HUES64 (cell line): ENCODE measurements at regions not wholly inside any gene's neighbourhood (a gene's known extent, or its start where the extent isn't known, plus 50 kb on each side); places are given as distances from the start of the nearest gene placed in this dataset.
A peak's percentile ranks its signal among the peaks of the same experiment; 100 is the strongest.
"Not testable (repeated sequence)": the region's sequence is repeated elsewhere in the genome, so short reads cannot be mapped to it uniquely, and the experiment has no call there.

Experiments used
- H3K27ac ChIP-seq: 2 replicates; pipeline ENCODE4 v1.7.0; 2013; ENCODE audit warnings: low read depth, low read length, inconsistent platforms
- H3K27me3 ChIP-seq: 2 replicates; pipeline ENCODE4 v1.6.1; 2013; ENCODE audit warnings: mild to moderate bottlenecking, low read length; ENCODE audit not compliant: insufficient read depth
- H3K36me3 ChIP-seq: 2 replicates; pipeline ENCODE4 v1.6.1; 2013; ENCODE audit warnings: mild to moderate bottlenecking, low read length; ENCODE audit not compliant: insufficient read depth
- H3K4me1 ChIP-seq: 2 replicates; pipeline ENCODE4 v1.6.1; 2013; ENCODE audit warnings: mild to moderate bottlenecking, low read length, moderate library complexity; ENCODE audit not compliant: insufficient read depth
- H3K4me3 ChIP-seq: 2 replicates; pipeline ENCODE4 v1.5.1; 2013; ENCODE audit warnings: mild to moderate bottlenecking, low read length, moderate library complexity
- H3K9ac ChIP-seq: 2 replicates; pipeline ENCODE4 v1.6.1; 2013; ENCODE audit warnings: mild to moderate bottlenecking, low read depth, low read length
- H3K9me3 ChIP-seq: 2 replicates; pipeline ENCODE4 v1.6.1; 2013; ENCODE audit warnings: low read depth, low read length; ENCODE audit not compliant: insufficient read depth
- WGBS: fragments of 150-250, 120-280 bp; methylation state at CpG from one replicate; pipeline ENCODE4 v1.1.7; 2013; ENCODE audit warnings: missing lambda C conversion rate; 5-methylcytosine and 5-hydroxymethylcytosine counted together

DNA sequence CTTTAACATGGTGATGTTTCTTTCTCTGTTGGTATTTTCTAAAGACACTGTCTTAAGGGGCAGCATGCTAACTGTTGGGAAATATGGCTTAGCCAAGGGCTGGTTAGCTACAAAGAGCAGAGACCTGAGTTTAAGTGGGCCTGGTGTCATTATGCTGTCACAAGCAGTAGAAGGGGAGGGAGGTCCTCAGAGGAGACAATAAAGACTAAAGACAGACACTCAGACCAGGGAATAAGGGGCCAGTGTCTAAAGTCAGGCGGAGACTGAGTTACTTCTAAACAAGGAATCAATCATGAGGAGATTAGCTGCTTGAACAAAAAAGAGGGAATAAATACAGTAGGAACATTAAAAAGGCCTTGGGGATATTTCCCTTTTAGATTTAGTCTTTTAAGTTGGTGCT, 142.7 kb upstream of the DPPA4 start:
- 83% methylated on average over 1 of the region's 1 CpG for WGBS
- no peaks in the 10 kb centered on the region for H3K36me3 ChIP-seq
- no peaks in the 10 kb centered on the region for H3K27me3 ChIP-seq

DNA sequence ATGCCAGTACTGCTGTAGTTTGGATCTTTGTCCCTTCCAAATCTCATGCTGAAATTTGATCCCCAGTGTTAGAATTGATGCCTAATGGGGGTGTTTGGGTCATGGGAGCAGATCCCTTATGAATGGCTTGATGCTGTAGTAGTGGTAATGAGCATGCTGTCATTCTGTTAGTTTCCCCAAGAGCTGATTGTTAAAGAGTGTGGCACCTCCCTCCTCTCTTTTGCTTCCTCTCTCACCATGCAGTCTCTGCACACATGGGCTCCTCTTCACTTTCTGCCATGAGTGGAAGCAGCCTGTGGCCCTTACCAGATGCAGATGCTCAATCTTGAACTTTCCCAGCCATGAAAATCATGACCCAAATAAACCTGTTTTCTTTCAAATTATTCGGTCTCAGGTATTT, 141.3 kb upstream of the DPPA4 start:
- 93% methylated on average over 1 of the region's 1 CpG for WGBS
- Histone ChIP-seq H3K36me3 (no peaks in the 10 kb centered on the region), H3K9ac (no peak overlapping the region), H3K4me3 (no peak overlapping the region), H3K4me1 (peaks cover 12% of the 10 kb centered on the region; the same call in 1 of the 2 replicates), H3K9me3 (no peaks in the 10 kb centered on the region), H3K27me3 (no peaks in the 10 kb centered on the region), H3K27ac (no peak overlapping the region)

More for the DNA sequence above, 142.7 kb upstream of the DPPA4 start:
- Histone ChIP-seq H3K4me3 (no peak overlapping the region), H3K9ac (no peak overlapping the region), H3K27ac (peak overlapping the region; percentile 25; the same call in 1 of the 2 replicates), H3K9me3 (no peaks in the 10 kb centered on the region), H3K4me1 (peaks cover 15% of the 10 kb centered on the region; the same call in 1 of the 2 replicates)

DNA sequence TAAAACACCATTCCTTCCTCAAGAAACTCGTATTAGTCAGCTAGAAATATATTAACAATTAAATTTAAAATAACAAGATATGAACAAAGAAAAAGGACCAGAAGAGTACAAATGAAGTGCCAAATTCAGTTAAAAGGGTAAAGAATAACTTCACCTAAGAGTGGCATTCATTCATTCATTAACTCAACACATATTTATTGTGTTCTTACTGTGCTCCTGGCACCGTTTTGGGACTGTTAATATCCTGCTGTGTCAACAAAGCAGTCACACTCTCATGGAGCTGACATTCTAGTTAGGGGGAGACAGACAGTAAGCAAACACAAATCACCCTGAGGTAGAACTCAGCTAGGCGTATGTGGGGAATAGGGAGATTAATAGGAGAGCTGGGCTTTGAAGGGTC, 123.6 kb upstream of the DPPA4 start:
- WGBS: 77% methylated on average over 2 of the region's 3 CpGs
- no peak overlapping the region for H3K4me3 ChIP-seq
- no peaks in the 10 kb centered on the region for H3K9me3 ChIP-seq

DNA sequence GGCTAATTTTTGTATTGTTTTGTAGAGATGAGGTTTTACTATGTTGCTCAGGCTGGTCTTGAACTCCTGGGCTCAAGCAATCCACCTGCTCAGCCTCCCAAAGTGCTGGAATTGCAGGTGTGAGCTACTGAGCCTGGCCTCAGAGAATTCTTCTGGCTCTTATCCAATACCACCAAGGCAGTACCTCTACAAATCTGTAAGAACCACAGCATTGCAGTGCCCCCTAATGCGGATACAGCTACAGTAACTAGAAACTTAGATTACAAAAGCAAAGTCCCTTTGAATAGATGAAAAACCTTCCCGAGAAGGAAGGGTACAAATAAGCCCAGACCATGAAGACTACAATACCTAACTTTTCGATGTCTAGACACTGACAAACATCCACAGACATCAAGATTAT, 107.9 kb upstream of the DPPA4 start:
- Histone ChIP-seq H3K9ac (no peak overlapping the region), H3K27ac (no peak overlapping the region), H3K36me3 (no peaks in the 10 kb centered on the region), H3K4me3 (no peak overlapping the region), H3K9me3 (no peaks in the 10 kb centered on the region), H3K27me3 (no peaks in the 10 kb centered on the region), H3K4me1 (no peaks in the 10 kb centered on the region)
- WGBS: 90% methylated on average over 3 of the region's 3 CpGs

More for the DNA sequence above, 123.6 kb upstream of the DPPA4 start:
- Histone ChIP-seq H3K36me3 (no peaks in the 10 kb centered on the region), H3K27ac (no peak overlapping the region), H3K27me3 (no peaks in the 10 kb centered on the region), H3K9ac (no peak overlapping the region), H3K4me1 (no peaks in the 10 kb centered on the region)

DNA sequence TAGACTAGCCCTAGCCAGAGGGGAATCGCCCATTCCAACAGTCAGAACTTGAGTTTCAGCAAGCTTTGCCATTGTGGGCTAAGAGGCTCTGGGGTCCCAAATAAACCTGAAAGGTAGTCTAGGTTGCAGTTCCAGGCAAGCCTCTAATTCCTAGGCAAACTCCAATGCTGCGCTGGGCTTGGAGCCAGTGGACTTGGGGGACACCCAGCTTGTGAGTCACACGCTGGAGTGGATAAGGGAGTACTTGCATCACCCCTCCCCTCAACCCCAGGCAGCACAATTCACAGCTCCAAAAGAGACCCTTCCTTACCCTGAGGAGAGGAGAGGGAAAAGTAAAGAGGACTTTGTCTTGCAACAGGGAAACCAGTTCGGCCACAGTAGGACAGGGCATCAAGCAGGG, 105.2 kb upstream of the DPPA4 start:
- Histone ChIP-seq H3K9me3 (no peaks in the 10 kb centered on the region), H3K27ac (no peak overlapping the region), H3K27me3 (no peaks in the 10 kb centered on the region), H3K9ac (no peak overlapping the region), H3K36me3 (no peaks in the 10 kb centered on the region), H3K4me1 (no peaks in the 10 kb centered on the region), H3K4me3 (no peak overlapping the region)
- 91% methylated on average over 4 of the region's 4 CpGs for WGBS

DNA sequence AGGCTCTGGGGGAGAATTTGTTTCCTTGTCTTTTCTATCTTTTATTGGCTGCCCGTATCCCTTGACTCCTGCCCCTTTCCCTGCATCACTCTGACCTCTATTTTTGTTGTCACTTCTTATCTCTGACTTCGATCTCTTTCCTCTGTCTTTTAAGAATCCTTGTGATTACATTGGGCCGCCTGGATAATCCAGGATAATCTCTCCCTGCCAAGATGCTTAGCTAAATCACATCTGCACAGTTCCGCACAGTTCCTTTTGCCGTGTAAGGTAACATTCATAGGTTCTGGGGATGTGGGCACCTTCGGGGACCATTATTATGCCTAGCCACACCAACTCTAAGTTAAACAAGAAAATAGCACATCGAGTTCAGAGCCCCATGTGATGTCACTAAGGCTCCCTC, 103.0 kb upstream of the DPPA4 start:
- no peaks in the 10 kb centered on the region for H3K9me3 ChIP-seq
- H3K36me3 ChIP-seq: no peaks in the 10 kb centered on the region
- no peak overlapping the region for H3K27ac ChIP-seq
- no peaks in the 10 kb centered on the region for H3K4me1 ChIP-seq
- H3K9ac ChIP-seq: no peak overlapping the region
- 87% methylated on average over 7 of the region's 7 CpGs for WGBS
- no peaks in the 10 kb centered on the region for H3K27me3 ChIP-seq
- no peak overlapping the region for H3K4me3 ChIP-seq

DNA sequence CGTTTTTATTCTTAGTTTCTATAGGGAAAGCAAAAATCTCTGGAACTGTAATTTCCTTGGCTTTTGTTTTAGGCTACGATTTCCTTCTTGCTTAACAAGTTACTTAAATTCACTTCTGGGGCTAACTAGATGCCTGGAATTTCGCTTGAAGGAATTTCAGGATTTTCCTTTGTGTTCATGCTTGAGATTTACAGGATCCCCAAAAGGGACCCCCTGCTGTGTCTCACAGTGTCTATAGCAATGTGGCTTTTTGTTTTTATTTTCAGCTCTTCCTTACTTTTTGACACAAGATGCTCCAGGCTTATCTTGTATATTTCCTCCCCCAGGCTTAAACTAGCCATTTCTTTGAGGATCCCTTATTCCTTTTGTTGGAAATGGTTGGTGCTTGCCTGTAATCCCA, 95.5 kb upstream of the DPPA4 start:
- WGBS: 59% methylated on average over 3 of the region's 3 CpGs
- Histone ChIP-seq H3K27ac (peak overlapping the region; percentile 76), H3K9ac (no peak overlapping the region), H3K27me3 (no peaks in the 10 kb centered on the region), H3K36me3 (no peaks in the 10 kb centered on the region), H3K4me3 (no peak overlapping the region), H3K4me1 (peaks cover 23% of the 10 kb centered on the region), H3K9me3 (no peaks in the 10 kb centered on the region)

DNA sequence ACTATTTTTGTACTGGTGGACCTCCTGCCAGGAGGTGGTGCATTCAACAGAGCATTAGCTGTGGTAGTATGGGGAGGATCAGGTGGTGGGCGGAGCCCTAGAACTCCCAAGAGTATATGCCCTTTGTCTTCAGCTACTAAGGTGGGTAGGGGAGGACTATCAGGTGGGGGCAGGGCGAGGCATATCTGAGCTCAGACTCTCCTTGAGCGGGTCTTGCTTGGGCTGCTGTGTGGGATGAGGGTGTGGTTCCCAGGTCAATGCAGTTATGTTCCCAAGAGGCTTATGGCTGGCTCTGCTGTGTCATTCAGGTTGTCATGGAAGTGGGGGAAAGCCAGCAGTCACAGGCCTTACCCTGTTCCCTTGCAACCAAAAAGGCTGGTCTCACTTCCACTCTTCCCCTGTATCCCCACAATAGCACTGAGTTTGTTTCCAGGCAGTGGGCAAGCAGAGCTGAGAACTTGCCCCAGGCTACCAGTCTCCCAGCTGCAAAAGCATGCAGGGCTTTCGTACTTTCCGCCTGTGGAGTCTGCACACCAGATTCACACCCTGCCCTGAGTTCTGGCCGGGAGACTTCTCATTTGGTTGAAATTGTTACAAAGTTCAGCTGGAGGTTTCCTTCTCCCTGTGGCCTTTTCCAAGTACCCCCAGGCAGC, 93.7 kb upstream of the DPPA4 start:
- H3K4me3 ChIP-seq: no peak overlapping the region
- H3K4me1 ChIP-seq: peaks cover 23% of the 10 kb centered on the region
- 73% methylated on average over 6 of the region's 6 CpGs for WGBS
- no peaks in the 10 kb centered on the region for H3K36me3 ChIP-seq
- H3K9ac ChIP-seq: no peak overlapping the region
- no peaks in the 10 kb centered on the region for H3K27me3 ChIP-seq
- H3K27ac ChIP-seq: no peak overlapping the region
- no peaks in the 10 kb centered on the region for H3K9me3 ChIP-seq

DNA sequence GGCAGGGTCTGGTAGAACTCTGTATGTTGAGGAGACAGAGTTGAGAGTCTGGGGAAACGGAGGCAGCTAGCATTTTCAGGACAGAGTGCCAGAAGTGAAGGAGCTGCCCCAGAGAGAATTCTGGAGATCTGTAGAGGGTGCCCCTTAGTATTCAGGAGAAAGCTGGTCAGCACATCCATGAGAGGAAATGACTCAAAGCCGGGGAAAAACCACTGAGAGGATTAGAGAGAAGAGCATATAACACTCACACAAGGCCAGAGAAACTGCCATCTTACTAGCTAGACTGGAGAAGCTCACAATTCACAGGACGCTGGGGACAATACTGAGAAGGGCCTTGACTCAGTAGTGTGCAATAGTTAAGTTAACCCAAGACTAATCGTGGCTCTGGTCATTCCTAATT, 75.7 kb upstream of the DPPA4 start:
- no peak overlapping the region for H3K9ac ChIP-seq
- H3K27me3 ChIP-seq: no peaks in the 10 kb centered on the region
- WGBS: 87% methylated on average over 4 of the region's 4 CpGs
- H3K9me3 ChIP-seq: no peaks in the 10 kb centered on the region
- H3K27ac ChIP-seq: no peak overlapping the region
- peaks cover 6% of the 10 kb centered on the region; the same call in 1 of the 2 replicates for H3K4me1 ChIP-seq
- H3K36me3 ChIP-seq: no peaks in the 10 kb centered on the region
- H3K4me3 ChIP-seq: no peak overlapping the region

DNA sequence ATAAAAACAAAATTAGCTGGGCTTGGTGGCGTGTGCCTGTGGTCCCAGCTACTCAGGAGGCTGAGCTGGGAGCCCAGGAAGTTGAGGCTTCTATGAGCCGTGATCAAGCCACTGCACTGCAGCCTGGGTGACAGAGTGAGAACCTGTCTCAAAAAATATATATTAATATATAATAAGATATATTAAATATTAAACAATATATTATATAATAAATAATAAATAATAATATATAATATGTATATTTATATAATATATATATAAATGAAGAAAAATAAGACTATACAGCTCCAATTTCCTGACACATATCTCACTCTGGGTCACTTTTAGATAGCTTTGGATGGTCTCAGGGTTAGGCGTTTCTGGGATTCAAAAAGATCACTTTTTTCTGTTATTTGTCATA, 74.2 kb upstream of the DPPA4 start:
- Histone ChIP-seq H3K27me3 (no peaks in the 10 kb centered on the region), H3K4me1 (peaks cover 6% of the 10 kb centered on the region; the same call in 1 of the 2 replicates), H3K27ac (no peak overlapping the region), H3K9me3 (no peaks in the 10 kb centered on the region), H3K9ac (no peak overlapping the region), H3K36me3 (no peaks in the 10 kb centered on the region), H3K4me3 (no peak overlapping the region)
- 98% methylated on average over 2 of the region's 3 CpGs for WGBS

DNA sequence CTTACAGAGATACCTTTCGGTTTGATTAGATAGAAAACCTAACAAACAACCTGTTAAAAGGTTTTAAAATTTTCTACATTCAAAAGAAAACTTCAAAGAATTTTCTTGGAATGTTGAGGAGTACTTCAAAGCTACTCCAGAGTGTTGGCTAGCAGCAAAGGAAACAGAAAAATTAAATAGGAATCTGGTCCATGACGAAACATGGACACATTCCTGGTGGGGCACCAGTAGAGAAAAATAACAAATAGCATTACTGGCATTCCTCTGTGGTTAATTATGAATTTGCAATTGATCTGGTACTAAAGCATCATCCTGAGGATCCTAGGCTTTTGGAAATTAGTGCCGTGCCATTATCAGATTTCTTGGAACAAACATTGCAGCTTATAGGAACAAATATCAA, 59.5 kb upstream of the DPPA4 start:
- Histone ChIP-seq H3K27me3 (no peaks in the 10 kb centered on the region), H3K36me3 (no peaks in the 10 kb centered on the region), H3K4me1 (no peaks in the 10 kb centered on the region; the same call in 1 of the 2 replicates), H3K27ac (no peak overlapping the region), H3K9me3 (no peaks in the 10 kb centered on the region), H3K4me3 (no peak overlapping the region), H3K9ac (no peak overlapping the region)
- 100% methylated on average over 2 of the region's 3 CpGs for WGBS

DNA sequence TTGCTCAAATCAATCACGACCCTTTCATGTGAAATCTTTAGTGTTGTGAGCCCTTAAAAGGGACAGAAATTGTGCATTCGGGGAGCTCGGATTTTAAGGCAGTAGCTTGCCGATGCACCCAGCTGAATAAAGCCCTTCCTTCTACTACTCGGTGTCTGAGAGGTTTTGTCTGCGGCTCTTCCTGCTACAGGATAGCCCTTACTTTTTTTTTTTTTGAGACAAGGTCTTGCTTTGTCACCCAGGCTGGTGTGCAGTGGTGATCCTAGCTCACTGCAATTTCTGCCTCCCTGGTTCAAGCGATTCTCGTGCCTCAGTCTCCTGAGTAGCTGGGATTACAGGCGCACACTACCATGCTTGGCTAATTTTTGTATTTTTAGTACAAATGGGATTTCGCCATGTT, 56.4 kb upstream of the DPPA4 start:
- not testable (repeated sequence) for H3K27ac ChIP-seq, H3K9ac ChIP-seq, H3K4me3 ChIP-seq, H3K9me3 ChIP-seq, H3K4me1 ChIP-seq, H3K27me3 ChIP-seq, H3K36me3 ChIP-seq
- WGBS: 91% methylated on average over 9 of the region's 10 CpGs
